Kidney (tissue), 13 donors: ENCODE measurements at regions not wholly inside any gene's neighbourhood (a gene's known extent, or its start where the extent isn't known, plus 50 kb on each side); places are given as distances from the start of the nearest gene placed in this dataset.

Source experiments
- DNase-seq, 5 donors: peaks; one replicate each; pipeline ENCODE4 v3.0.0-alpha.2; 2013 to 2020
- FAIRE-seq: peaks from 2 replicates; lab custom pipeline; 2012; peaks lifted over from hg19 to GRCh38; lab: Jason Lieb, UNC
- H3K27ac ChIP-seq, 2 donors: one replicate each; pipeline ENCODE4 v1.7.0; 2013; ENCODE audit warnings: low read depth in 2 of 2, low read length in 2 of 2, inconsistent platforms in 1 of 2
- H3K27me3 ChIP-seq: one replicate; pipeline ENCODE4 v1.7.1; 2013; ENCODE audit warnings: low read length, inconsistent platforms; ENCODE audit not compliant: control insufficient read depth, insufficient read depth
- H3K36me3 ChIP-seq, 3 donors: one replicate each; pipeline versions ENCODE4 v1.7.0 to v1.7.1; 2013; ENCODE audit warnings: low read length in 3 of 3, control low read depth in 1 of 3, inconsistent platforms in 1 of 3; ENCODE audit not compliant: insufficient read depth in 3 of 3, control insufficient read depth in 2 of 3
- H3K4me1 ChIP-seq, 3 donors: one replicate each; pipeline versions ENCODE4 v1.7.0 to v1.7.1; 2013; ENCODE audit warnings: low read length in 3 of 3, inconsistent platforms in 1 of 3, low read depth in 1 of 3; ENCODE audit not compliant: control insufficient read depth in 2 of 3, insufficient read depth in 2 of 3
- H3K4me3 ChIP-seq, 3 donors: one replicate each; pipeline versions ENCODE4 v1.7.0 to v1.8.1; 2013; ENCODE audit warnings: low read length in 3 of 3, control low read depth in 1 of 3, inconsistent platforms in 1 of 3
- H3K9ac ChIP-seq, 3 donors: one replicate each; pipeline versions ENCODE4 v1.7.0 to v1.7.1; 2013; ENCODE audit warnings: low read length in 3 of 3, control low read depth in 1 of 3, inconsistent platforms in 1 of 3
- H3K9me3 ChIP-seq, 3 donors: one replicate each; pipeline versions ENCODE4 v1.7.0 to v1.7.1; 2013; ENCODE audit warnings: low read length in 3 of 3, control low read depth in 1 of 3, inconsistent platforms in 1 of 3; ENCODE audit not compliant: control insufficient read depth in 2 of 3, insufficient read depth in 1 of 3
- CTCF ChIP-seq: IDR thresholded peaks from 3 replicates; pipeline ENCODE4 v1.5.1; 2012; ENCODE audit warnings: mild to moderate bottlenecking, moderate library complexity, borderline replicate concordance; ENCODE audit not compliant: insufficient read depth; ENCODE audit errors: extremely low read depth
- intact Hi-C: fragments of 100-400 bp; cut with DNase I; formaldehyde crosslinking; loops from one replicate; pipeline ENCODE4 v1.11.1; 2022
- donor health status: control.
- donor health status: control.
- donor health status: control.
- donor health status: control.
- donor health status: control.
- donor health status: DM: yes; HTN: yes; CAD: no.
- donor health status: Normal renal cell carcinoma (clear cell type).

- intact Hi-C loops: no loop called here
- DNase-seq (no peak), FAIRE-seq (no peak)
- Histone ChIP-seq H3K36me3 (no peaks in the 10 kb centered on the region), H3K4me3 (no peak overlapping the region), H3K9me3 (no peaks in the 10 kb centered on the region), H3K27ac (no peak overlapping the region), H3K4me1 (peaks cover 0 to 7% (median 5%) of the 10 kb centered on the region in 3 donors), H3K9ac (no peak overlapping the region), H3K27me3 (no peaks in the 10 kb centered on the region)
- TF ChIP-seq CTCF: no peak
Measured at GRCh38 chr1:17891205-17892110, 136.3 kb downstream of the ACTL8 start.

- Histone ChIP-seq H3K4me3 (no peak overlapping the region), H3K27me3 (no peaks in the 10 kb centered on the region), H3K36me3 (no peaks in the 10 kb centered on the region), H3K9me3 (no peaks in the 10 kb centered on the region), H3K9ac (no peak overlapping the region), H3K27ac (peak overlapping the region in 1 of 2 donors; percentile 14), H3K4me1 (peaks cover 0 to 7% (median 5%) of the 10 kb centered on the region in 3 donors)
- FAIRE-seq (no peak), DNase-seq (no peak)
- no peak for TF ChIP-seq CTCF
- intact Hi-C loops: no loop called here
Measured at GRCh38 chr1:17892225-17892624, 137.1 kb downstream of the ACTL8 start.

GRCh38 chr1:17892851-17893250 is 137.7 kb downstream of the ACTL8 start:
- no peaks in the 10 kb centered on the region for H3K36me3 ChIP-seq
- peaks cover 0 to 7% (median 5%) of the 10 kb centered on the region in 3 donors for H3K4me1 ChIP-seq
- no peak overlapping the region for H3K4me3 ChIP-seq
- H3K27ac ChIP-seq: peak overlapping the region in 1 of 2 donors; percentile 14
- no peak for TF ChIP-seq CTCF
- FAIRE-seq (no peak), DNase-seq (no peak)
- no peaks in the 10 kb centered on the region for H3K27me3 ChIP-seq
- no peaks in the 10 kb centered on the region for H3K9me3 ChIP-seq
- intact Hi-C loops: no loop called here
- H3K9ac ChIP-seq: no peak overlapping the region
